ENCODE measurements at regions not wholly inside any gene's neighbourhood (a gene's known extent, or its start where the extent isn't known, plus 50 kb on each side); places are given as distances from the start of the nearest gene placed in this dataset.

DNA sequence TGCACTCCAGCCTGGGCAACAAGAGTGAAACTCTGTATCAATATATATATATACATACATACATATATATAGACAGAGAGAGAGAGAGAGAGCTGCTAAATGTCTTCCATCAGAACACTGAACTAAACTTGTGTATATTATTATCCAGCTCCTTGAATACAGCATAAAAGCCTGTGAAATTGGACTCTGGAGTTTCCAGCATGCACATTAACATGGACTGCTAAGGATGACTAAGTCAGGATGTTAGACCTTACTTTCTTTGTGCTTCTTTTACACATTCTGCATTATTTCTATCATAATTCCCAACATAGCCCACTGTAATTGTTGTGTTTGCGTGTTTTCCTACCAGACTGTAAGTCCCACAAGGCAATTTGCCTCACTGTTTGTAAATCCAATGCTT lies 259.1 kb downstream of the TGFB2 start:
- TF ChIP-seq ESRRA (CRISPR knock-in tag; IDR thresholded peaks at IDR 0.05; ENCODE audit: low read depth), result no peak
- no peak for TF ChIP-seq EZH2 (conservative IDR thresholded peaks at IDR 0.05; ENCODE audit: low read depth, low read length)
- no peak for TF ChIP-seq POGZ (CRISPR knock-in tag; IDR thresholded peaks at IDR 0.05)
- no peak for TF ChIP-seq DDIT3 (CRISPR knock-in tag; IDR thresholded peaks at IDR 0.05)
- TF ChIP-seq, protein P1, sequence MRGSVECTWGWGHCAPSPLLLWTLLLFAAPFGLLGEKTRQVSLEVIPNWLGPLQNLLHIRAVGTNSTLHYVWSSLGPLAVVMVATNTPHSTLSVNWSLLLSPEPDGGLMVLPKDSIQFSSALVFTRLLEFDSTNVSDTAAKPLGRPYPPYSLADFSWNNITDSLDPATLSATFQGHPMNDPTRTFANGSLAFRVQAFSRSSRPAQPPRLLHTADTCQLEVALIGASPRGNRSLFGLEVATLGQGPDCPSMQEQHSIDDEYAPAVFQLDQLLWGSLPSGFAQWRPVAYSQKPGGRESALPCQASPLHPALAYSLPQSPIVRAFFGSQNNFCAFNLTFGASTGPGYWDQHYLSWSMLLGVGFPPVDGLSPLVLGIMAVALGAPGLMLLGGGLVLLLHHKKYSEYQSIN (CRISPR knock-in tag; IDR thresholded peaks at IDR 0.05; ENCODE audit: borderline replicate concordance), result no peak
- no peak for TF ChIP-seq ZNF740 (CRISPR knock-in tag; IDR thresholded peaks at IDR 0.05)
- TF ChIP-seq ZNF777 (CRISPR knock-in tag; IDR thresholded peaks at IDR 0.05), result no peak
- no peak for TF ChIP-seq ZNF841 (CRISPR knock-in tag; IDR thresholded peaks at IDR 0.05; ENCODE audit: borderline replicate concordance)
- no peak for TF ChIP-seq KAT8 (CRISPR knock-in tag; IDR thresholded peaks at IDR 0.05)
- no peak for TF ChIP-seq PATZ1 (CRISPR knock-in tag; IDR thresholded peaks at IDR 0.05)
- TF ChIP-seq SP4 (CRISPR knock-in tag; IDR thresholded peaks at IDR 0.05), result no peak
- no peak for TF ChIP-seq GABPA (IDR thresholded peaks at IDR 0.05; ENCODE audit: low read depth, low read length)
- no peak for TF ChIP-seq GABPA (CRISPR knock-in tag; IDR thresholded peaks at IDR 0.05; ENCODE audit: low read depth)
- no peak for TF ChIP-seq TEAD2 (CRISPR knock-in tag; IDR thresholded peaks at IDR 0.05)

Data from HepG2 (cell line).